HG03342 (cell line): ENCODE measurements at regions not wholly inside any gene's neighbourhood (a gene's known extent, or its start where the extent isn't known, plus 50 kb on each side); places are given as distances from the start of the nearest gene placed in this dataset.
"Not testable (repeated sequence)": the region's sequence is repeated elsewhere in the genome, so short reads cannot be mapped to it uniquely, and the experiment has no call there.

ENCODE experiments used
- ATAC-seq: cut with Tn5 transposase; IDR thresholded peaks from one replicate; pipeline ENCODE4 v1.9.1; 2021; ENCODE audit warnings: mild to moderate bottlenecking, moderate library complexity; ENCODE audit not compliant: unreplicated experiment

DNA sequence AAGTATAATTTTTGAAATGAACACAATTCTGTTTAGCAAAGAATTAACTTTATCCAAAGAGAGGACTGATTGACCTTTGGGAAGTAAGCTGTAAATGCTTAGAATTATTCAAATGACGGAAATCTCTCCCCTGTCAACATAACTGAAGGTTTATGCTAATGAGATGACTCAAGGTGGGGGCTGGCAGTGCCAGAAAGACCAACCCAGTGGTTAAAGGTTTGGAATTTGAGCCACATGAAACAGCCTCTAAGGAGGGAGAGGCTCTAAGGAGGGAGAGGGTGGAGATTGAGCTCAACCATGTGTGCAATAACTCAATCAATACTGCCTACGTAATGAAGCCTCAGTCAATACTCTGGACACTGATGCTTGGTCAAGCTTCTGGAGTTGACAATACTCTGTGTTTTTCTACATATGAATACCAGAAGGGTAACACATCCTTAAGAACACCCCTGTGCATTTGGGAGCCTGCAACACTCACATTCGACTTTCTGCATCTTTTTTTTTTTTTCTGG is 123.4 kb upstream of the TENT5A start:
- no peak for ATAC-seq

DNA sequence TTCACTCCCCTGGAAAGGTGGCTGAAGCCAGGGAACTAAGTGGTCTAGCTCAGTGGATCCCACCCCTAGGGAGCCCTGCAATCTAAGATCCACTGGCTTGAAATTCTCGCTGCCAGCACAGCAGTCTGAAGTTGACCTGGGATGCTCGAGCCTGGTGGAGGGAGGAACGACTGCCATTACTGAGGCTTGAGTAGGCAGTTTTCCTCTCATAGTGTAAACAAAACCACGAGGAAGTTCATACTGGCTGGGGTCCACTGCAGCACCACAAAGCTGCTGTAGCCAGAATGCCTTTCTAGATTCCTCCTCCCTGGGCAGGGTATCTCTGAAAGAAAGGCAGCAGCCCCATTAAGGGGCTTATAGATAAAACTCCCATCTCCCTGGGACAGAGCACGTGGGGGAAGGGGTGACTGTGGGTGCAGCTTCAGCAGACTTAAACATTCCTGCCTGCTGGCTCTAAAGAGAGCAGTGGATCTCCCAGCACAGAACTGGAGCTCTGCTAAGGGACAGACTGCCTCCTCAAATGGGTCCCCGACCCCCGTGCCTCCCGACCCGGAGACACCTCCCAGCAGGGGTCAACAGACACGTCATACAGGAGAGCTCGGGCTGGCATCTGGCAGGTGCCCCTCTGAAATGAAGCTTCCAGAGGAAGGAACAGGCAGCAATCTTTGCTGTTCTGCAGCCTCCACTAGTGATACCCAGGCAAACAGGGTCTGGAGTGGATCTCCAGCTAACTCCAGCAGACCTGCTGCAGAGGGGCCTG is 117.4 kb upstream of the TENT5A start:
- ATAC-seq, result not testable (repeated sequence)

DNA sequence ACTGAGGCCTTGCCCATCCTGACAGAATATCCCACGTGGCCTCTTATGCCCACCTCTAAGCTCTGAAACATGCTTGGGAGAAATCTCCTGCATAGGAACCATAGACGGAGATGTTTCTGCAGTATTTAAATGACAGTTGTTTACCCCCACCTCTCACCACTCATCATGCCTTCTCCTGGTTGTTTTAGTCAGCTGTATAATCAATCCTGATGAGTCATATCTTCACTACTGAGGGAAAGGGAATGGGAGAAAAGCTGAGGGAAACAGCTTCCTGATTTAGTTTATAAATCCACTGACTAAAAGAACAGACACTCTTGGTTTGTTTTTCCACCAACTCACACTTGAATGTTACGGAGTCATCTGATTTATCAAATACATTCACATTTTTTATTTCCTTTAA is 113.2 kb upstream of the TENT5A start:
- no peak for ATAC-seq

DNA sequence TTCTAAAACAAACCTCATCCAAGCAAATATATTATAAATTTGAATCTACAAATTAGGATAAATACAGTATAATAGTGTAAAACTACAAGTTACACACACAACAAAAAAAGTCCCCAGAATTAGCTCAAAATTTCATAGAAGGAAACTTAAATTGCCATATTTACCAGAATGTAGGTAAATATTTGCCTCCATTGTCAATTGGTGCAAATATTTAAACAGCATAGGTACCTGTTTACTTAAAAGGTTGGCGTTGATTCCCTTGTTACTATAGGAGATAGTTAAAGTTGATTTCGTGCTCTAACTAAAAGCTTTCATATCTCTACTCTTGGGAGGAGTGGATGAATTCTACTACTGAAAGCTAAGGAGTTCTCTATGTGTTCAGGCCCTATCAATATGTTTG is 111.6 kb upstream of the TENT5A start:
- no peak for ATAC-seq

DNA sequence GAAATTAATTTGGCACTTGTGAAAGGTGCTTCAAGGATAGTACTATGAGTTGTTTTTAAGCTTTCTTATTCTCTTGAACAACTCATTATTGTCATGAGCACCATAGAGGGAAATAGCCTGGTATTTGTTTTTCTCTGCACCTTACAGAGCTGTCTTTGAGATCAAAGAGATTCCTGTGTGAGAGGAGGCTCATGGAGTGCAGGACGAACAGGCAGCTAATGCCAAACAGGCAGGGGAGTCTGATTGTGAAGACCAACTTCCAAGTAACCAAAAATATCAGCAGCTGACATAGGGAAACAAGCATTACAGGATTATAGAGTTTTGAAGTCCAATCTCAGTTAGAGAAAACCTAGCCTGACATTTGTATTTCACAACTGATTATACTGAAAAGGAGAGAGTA is 110.6 kb upstream of the TENT5A start:
- no peak for ATAC-seq

DNA sequence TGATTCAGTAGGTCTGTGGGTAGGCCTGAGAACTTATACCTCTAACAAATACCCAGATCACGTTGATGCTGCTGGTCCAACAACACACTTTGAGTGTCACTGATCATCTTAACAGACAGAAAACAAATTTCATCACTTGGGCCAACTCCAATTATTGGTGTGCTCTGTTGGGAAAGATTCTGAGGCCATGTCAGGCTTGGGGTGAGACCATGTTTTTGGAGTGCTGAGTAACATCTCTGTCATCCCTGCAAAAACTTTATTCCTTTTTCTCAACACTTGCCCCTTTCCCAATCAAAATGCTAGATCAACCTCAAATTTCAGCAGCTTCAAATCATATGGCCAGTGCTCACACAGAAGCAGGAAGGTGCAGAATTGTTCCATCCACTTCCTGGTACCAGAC is 108.8 kb upstream of the TENT5A start:
- ATAC-seq, result no peak

DNA sequence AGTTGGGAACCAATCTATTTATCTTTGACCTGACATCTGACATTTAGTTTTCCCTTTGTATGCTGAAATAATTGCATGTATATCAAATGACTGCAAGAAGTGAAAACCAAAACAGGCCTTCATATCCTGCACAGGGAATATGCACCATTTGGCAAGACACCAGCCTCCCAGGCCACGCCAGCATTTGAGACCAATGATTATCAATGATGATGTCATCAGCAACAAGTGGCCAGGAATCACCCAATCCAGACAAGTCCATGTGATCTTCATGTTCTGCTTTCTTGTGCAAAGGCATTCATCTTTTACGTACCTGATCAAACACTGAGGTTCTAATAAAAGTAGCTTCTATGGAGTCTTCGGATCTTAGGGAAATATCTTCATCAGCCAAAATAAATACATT is 107.4 kb upstream of the TENT5A start:
- no peak for ATAC-seq

DNA sequence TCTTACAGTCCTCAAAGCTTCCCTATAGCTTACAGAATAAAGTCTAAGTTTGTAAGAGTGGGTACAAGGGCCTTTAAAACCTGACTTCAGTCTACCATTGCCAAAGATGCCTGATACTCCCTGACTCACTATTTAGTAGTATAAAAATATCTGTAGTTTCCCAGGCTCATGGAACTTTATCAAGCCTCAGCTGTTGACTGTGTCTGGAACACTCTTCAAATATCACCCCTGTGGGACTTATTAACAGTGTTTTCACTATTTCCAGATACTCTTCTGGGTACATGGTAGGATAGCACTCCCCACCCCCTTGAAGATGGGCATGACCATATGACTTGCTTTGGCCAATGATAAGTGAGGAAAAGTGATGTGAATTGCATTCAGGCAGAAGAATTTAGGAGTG is 105.3 kb upstream of the TENT5A start:
- no peak for ATAC-seq

DNA sequence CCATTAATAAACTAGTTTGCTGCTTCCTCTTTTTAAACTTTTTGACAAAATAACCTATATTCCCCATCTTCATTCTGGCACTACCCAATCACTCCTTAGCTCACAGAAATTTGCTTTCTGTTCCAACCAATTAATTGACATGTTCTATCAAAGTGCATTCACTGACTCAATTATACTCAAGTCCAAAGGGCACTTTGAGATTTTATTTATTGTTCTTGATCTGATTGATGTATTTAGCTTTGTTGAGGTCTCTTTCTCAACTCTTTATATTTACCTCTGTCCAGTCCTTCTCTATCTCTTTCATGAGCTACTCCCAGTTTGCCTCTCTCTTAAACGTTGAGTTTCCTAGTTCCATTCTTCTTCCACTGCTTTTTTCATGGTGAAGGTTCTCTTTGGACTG is 104.4 kb upstream of the TENT5A start:
- ATAC-seq, result no peak

DNA sequence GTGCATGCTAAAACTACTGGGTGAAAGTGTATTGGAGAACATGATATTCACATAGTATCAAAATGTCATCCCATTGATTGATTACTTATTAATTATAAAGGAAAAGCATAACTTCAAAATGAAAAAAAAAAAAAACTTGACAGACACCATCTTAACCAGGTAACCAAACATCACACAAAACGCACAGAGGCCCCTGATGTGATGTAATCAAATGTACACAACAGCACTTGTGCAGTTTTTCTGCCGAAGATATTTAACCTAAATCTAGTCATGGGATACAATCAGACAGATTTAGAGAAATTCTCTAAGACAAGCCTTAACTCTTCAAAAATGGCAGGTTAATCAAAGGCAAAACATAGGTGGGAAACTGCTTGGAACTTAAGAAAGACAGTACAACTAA is 102.0 kb upstream of the TENT5A start:
- no peak for ATAC-seq

DNA sequence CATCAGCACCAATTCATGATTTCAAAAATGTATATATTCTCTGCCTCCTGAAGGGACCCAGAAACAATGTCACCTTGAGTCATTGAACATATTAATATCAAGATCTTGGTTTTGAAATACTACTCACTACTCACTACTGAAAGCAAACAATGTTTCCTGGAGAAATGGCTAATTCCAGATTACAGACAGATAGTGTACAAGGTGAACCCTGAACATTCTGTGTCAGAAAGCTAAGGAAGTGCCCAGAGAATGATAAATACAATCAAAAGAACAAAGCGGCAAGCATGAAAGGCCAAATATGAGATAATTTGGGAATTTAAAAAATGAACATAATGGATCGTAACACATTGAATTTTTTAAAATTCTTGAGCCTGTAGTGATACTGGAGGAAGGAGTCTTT is 101.5 kb upstream of the TENT5A start:
- ATAC-seq, result no peak

DNA sequence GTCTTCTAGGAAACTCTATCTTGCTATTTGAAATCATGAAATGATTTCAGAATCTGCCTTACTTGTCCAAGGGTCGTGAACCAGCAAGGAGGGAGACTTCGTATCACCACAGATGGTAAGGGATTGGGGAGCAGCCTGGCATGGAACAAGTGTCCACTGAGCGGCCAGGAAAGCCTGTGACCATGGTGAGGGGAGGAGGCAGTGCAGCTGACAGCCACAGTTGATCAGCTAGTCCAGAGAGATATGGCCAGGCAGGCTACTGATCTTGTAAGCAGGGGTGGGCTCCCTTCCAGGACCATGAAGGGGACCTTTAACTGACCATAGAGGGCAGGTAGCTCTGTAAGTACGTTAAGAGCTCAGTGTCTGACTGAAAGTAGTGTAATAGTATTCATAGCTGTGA is 96.8 kb upstream of the TENT5A start:
- no peak for ATAC-seq

DNA sequence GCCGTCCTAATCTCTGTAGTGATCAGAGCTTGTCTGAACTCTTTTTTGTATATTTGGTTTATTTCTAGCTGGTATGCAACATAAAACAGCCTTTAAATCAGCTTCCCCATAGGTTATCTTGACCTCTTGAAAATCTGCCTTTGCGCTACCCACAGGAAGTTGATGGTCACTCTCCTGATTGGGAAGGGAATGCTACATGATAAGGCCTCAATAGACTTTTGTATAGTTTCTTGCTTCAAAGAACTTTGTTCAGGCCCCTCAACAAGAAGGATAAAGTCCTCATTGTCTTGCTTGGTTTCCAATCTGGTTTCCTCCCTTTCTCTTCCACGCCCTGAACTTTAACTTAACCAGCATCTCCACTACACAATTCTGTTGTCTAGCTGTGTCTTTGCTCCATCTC is 95.4 kb upstream of the TENT5A start:
- ATAC-seq, result no peak

DNA sequence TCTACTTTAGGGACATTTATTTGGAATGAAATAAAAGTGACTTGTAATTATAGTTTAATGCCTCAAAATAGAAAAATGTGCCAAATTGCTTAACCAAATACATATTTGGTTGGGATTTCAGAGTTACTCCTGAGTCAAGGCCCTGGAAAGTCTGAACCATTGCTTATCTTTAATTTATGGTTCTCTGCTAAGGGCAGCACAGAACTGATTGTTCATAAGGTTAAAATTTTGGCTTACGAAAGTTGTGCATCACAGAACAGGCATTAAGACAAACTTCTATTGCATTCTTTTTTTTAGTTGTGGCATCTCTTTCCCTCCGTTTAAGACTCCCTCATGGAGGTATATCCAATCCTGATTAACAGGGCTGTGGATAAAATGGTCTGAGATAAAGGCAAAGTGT is 92.2 kb upstream of the TENT5A start:
- no peak for ATAC-seq

DNA sequence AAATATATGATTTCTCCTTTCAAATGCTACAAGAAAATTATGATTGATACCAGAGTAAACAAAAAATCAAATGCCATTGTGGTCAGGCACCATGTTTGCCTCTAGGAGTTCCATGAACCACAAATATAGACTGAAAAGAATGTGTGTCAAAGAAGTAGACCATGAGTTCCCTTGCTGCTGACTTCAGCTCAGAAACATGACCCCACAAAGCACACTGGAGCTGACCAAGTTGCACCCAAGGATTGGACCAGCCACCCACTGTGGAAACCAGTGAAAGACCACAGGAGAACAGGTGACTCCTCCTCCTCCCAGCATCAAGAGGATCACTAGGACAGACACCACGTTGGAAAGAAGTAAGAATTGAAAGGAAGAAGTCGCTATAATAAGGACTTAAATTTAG is 90.8 kb upstream of the TENT5A start:
- no peak for ATAC-seq

DNA sequence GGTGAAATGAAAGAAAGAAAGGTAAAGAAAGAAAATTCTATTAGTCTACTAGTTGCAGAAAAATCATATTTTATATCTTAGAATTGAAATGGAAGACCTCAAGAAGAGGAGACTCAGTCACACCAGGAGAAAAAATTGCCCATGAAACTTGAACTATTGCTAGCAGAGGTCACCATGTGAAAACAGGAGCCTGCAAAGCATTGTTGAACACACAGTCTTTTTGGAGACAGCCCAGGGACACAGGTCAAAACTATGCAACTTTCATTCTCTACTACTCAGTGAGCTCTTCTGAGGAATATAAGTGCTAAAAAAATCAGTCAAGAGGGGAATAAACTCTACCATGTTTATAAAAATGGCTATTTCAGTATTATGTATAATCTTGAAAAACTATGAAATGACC is 89.8 kb upstream of the TENT5A start:
- no peak for ATAC-seq

DNA sequence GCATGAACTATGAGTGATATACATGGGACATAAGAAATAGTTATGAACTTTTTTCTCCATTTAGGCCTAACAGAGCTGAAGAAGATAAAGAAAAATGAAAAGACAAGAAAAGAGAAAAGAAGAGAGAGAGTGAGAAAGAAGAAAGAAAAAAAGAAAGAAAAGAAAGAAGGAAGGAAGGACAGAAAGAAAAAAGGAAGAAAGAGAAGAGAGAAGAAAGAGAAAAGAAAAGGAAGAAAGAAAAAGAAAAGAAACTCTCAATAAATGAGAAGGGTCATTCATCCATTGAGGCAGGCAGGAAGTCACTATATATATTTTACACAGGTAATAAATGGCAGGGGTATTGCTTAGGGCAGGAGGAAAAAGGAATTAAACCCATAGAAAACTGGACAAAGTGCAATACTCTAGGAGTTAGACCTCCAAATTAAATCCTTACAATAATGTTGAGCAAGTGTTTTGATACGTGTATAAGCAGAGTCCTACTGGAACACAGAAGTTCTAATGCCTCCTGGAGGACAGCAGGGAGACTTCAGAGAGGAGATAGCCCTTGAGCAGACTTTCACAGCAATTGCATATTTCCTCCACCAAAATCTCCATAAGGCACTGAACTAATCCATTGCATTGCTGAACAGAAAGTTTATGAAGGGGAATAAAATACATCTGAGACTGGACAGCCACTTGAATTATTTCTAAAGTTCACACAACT is 86.4 kb upstream of the TENT5A start:
- ATAC-seq, result no peak

DNA sequence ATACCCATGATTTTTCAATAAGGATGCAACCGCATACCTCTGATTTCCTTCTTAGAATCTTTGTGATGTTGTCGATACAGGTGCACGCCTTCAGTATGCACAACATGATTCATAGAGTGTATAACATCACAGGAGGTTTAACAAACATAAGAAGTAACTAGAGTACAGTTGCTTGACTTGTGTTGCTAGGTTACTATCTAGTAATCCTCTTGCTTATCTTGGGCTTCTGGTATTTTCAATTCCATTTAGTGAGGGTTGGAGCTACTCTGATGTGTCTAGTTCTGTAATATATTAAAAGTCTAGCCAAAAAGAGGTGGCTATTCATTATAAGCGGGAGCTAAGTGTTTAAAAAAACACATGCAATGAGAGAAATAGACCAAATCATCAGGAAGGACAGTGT is 85.5 kb upstream of the TENT5A start:
- no peak for ATAC-seq

DNA sequence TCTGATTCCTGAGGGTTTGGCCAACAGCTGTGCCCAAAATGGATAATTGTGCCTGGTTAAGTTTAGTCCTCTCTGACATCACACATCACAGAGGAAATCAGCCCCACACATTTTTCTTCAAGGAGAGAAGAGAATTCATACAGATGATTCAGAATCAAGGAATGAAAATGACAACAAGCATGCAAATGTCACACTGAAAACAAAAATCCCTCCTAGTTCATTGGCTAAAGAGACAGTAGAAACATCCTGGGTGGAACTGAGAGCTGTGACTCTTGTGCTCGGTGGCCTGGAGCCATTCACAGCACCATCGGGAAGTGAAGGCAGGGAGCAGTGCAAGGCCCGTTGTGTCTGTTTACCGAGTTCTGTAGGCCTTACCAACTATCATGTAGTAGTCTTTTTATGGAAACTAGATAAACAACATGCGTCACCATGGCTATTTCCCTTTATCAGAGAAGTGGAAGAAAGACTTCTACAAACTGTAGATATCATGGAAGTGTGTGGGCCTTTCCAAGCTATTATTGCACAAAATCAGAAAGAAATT is 81.7 kb upstream of the TENT5A start:
- ATAC-seq, result no peak

DNA sequence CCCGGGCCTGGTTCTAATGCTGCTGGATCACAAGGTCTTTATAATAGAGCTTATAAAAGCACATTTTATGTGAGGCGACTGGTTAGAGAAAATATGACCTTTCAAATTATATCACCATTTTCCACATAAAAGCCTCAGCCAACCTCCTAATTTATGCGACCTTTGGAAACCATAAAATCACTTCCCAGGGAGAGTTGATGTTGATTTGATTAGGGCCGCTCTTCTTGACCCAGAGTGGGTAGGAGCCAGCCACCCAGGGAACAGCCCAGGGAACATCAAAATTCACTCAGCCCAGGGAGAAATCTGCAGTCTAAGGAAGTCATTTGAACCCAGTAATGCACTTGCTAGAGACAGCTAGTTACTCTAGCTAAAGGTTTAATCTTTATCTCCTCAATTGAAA is 79.8 kb upstream of the TENT5A start:
- ATAC-seq, result no peak

DNA sequence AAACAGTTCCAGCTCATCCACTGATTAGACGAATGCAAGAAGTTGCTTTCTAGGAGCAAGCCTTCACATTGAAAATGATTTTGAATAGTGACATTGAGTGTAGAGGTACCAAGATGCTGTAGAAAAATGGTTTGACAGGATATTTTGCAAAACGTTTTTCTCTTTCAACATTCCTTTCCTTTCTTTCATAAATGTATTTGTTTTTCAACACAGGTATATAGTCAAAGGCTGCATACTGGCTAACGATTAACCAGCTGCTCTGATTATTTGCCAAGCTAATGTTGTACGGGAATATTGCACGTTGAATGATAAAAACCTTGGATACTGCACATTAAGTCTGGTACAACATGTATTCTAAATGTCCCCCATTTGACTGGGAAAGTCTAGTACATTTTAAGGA is 78.8 kb upstream of the TENT5A start:
- no peak for ATAC-seq

DNA sequence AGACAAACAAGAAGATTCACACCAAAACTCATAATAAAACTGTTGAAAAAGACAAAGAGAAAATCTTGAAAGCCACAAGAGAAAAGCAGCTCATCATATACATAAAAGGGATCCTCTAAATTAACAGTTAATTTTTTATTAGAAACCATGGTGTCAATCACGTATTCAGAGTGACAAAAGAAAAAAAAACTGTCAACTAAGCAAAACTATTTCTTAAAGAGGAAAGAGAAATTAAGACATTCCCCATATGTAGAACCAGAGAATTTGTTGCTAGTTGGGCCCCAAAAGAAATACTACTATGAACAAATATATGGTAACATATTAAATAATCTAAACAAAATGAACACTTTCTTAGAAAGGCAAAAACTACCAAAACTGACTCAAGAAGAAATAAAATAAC is 74.3 kb upstream of the TENT5A start:
- ATAC-seq, result no peak
